ENCODE measurements at regions not wholly inside any gene's neighbourhood (a gene's known extent, or its start where the extent isn't known, plus 50 kb on each side); places are given as distances from the start of the nearest gene placed in this dataset.

DNA sequence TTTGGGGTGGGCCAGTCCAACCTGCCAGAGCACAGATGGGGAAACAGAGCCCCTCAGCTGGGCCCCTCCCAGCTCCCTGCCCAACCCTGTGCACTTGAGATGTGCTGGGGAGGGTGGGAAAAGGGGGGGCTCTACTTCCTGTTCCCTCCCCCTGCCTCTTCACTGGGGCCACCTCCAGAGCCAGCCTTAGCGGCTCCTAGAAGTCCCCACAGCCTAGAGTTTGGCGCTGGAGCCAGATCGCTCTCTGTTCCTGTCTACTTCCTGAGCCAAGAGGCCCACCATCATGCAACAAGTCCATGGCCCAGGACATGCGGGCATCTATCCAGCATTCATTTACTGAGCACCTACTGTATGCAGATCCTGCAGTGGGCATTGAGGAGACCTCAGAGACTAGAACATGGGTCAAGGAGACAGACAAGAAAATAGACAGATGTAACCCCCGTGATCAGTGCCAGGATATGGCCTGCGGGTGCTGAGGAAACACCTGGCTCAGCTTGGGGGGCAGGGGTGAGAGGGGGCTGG is 144.1 kb downstream of the SYF2 start:
- no peak for TF ChIP-seq GATA1 (IDR thresholded peaks at IDR 0.05; ENCODE audit: low read depth, low read length)
- no peak for TF ChIP-seq POLR2A (IDR thresholded peaks at IDR 0.05; ENCODE audit: low read length)
- DNase-seq: no peak

DNA sequence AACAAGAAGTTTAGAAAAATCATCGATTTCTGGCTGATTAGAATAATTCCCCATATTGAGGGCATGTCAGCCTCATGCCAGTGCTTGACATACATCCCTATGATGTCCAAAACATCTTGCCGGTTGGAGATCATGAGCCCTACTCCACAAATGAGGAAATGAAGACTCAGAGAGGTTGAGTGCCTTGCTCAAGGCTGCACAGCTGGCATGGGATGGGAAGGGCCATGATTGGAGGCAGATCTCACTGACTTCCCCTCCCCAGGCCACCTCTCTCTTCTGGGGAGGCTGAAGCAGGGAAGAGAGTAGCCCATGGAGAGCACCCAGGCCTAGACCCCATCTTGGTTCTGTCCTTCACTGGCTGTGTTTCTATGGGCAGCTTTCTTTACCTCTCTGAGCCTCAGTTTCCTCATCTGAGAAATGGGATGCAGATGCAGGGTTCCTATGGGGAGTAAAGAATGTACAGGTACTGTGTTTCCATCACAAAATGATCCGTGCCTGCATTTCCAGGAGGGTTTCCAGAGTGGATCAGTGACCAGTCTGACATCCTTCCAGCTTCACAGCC is 145.7 kb downstream of the SYF2 start:
- TF ChIP-seq GATA1 (IDR thresholded peaks at IDR 0.05; ENCODE audit: low read depth, low read length) (no peak), POLR2A (IDR thresholded peaks at IDR 0.05; ENCODE audit: low read length) (no peak)
- DNase-seq: no peak

GRCh38 chr1:25084407-25084806 is 147.9 kb downstream of the SYF2 start:
- DNase-seq: no peak
- TF ChIP-seq GATA1 (IDR thresholded peaks at IDR 0.05; ENCODE audit: low read depth, low read length) (no peak), POLR2A (IDR thresholded peaks at IDR 0.05; ENCODE audit: low read length) (no peak)

- TF ChIP-seq POLR2A (IDR thresholded peaks at IDR 0.05; ENCODE audit: low read length): no peak
- no peak for DNase-seq
Measured at GRCh38 chr1:25083481-25084345, 148.6 kb downstream of the SYF2 start.

DNA sequence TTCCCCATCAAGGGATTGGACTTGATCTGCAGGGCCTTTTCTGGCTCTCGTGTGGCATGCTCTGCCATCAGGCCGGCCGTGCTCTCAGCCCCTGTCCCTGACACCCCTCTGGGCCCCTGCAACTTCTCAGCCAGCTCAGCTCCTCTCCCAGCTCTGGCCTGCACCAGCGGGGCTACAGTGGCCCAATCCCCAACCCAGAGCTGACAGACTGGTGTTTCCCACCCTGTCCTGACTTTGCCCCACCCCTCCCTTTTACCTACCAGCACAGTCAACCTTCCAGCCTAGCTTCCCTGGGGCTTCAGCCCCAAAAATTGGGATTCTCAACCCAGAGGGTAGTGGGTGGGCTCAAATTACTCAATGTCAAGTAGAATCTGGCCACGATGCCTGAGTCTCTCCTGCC is 149.3 kb downstream of the SYF2 start:
- DNase-seq: no peak
- no peak for TF ChIP-seq POLR2A (IDR thresholded peaks at IDR 0.05; ENCODE audit: low read length)
- no peak for TF ChIP-seq GATA1 (IDR thresholded peaks at IDR 0.05; ENCODE audit: low read depth, low read length)

DNA sequence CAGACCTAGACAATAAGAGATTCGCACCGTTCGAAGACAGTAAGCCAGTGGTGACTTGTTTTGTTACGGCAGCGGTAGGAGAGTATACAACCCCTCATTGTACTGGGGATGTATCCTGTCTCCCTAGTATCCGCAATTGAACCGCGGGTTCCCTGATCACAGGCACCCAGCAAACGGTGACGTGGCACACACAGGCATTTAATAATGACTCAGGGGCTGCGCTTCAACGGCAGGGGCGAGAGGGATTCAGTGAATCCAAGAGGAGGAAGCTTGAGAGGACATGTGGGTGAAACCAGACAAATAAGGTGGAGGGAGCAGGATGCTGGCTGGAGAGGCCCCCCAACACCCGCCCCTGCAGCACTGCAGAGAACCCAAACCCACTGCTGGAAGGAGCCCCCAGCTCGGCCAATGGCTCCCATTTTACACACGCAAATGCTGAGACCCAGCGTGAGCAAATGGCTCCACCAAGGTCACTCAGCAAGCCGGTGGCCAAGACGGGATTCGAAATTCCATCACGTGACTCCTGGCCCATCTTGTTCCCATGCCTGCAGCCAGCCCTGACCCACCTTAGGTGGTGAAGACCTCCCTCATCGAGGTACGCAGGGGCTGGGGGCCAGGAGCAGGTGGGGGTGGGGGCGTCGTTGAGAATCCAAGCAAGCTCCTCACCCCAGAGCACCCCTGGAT is 149.9 kb downstream of the SYF2 start:
- DNase-seq: no peak
- no peak for TF ChIP-seq GATA1 (IDR thresholded peaks at IDR 0.05; ENCODE audit: low read depth, low read length)
- no peak for TF ChIP-seq POLR2A (IDR thresholded peaks at IDR 0.05; ENCODE audit: low read length)

GRCh38 chr1:25081496-25081895 is 150.8 kb downstream of the SYF2 start:
- TF ChIP-seq POLR2A (IDR thresholded peaks at IDR 0.05; ENCODE audit: low read length) (no peak), GATA1 (IDR thresholded peaks at IDR 0.05; ENCODE audit: low read depth, low read length) (no peak)
- no peak for DNase-seq

DNA sequence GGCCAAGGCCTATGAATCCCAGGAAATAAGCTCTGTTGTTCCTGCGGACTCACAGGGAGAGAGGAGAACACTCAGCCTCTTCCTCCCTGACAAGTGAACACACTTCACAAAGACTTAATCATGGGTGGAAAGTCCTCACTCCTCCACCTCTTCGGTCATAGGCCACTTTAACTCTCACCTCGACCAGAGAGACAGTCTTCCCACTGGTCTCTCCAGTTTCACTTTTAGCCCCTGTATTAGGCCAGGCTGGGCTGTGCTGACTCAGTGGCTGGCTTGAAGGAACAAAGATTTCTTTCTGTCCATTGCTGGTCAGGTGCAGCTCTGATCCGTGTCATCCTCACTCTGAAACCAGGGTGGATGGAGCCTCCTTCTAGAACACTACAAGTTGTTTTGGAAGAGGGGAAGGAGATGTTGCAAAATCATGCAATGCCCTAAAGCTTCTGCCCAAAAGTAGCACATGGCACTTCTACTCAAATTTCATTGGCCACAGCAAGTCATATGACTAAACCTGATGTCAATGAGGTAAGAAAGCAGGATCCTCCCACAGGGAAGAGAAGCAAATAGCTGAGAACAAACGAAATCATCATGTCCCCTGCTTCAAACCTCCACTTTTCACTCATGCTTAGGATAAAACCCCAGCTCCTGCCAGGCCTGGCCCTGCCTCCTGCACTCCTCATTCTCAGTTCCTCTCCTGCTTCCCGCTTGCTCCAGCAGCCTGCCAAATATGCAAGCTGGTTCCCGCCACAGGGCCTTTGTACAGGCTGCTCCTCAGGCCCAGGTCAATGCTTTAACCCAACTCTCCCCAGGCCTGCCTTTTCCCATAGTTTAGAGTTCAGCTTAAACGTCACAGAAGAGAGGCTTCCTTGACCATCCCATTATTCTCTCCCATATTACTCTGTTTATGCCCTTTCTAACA is 150.5 kb upstream of the RUNX3 start:
- no peak for TF ChIP-seq POLR2A (IDR thresholded peaks at IDR 0.05; ENCODE audit: low read length)
- TF ChIP-seq GATA1 (IDR thresholded peaks at IDR 0.05; ENCODE audit: low read depth, low read length): no peak
- DNase-seq: no peak

- no peak for DNase-seq
- TF ChIP-seq POLR2A (IDR thresholded peaks at IDR 0.05; ENCODE audit: low read length): no peak
Measured at GRCh38 chr1:25079048-25079447, 149.0 kb upstream of the RUNX3 start.

GRCh38 chr1:25074351-25075227 is 144.5 kb upstream of the RUNX3 start:
- no peak for TF ChIP-seq POLR2A (IDR thresholded peaks at IDR 0.05; ENCODE audit: low read length)
- TF ChIP-seq GATA1 (IDR thresholded peaks at IDR 0.05; ENCODE audit: low read depth, low read length): no peak
- no peak for DNase-seq

DNA sequence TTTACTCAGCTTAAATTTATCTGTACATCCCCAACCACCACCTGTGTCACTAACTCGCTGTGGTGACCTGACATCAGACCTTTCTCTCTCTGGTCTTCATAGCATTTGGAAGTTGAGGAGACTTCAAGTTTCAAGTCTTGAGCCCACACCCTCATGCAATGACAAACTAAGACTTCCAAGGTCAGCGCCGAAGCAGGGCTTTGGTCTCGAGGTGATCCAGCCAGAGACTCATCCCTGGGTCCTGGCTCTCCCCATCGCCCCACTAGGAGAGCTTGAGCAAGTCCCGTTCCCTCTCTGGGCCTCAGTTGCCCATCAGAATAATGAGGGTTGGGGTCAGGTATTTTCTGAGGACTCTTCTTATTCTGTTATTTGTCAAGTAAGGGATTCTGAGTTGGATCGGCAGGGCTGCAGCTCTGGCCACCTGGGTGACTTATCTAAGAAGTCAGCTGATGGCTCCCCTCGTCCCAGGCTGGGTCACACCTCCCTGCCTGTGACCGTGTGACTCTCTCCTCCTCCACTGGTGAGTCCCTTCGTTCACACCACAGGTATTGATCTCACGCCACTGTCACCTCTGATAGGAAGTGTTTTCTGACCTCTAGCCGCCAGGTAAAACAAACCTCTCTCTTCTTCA is 143.7 kb upstream of the RUNX3 start:
- TF ChIP-seq POLR2A (IDR thresholded peaks at IDR 0.05; ENCODE audit: low read length): no peak
- no peak for TF ChIP-seq GATA1 (IDR thresholded peaks at IDR 0.05; ENCODE audit: low read depth, low read length)
- no peak for DNase-seq

DNA sequence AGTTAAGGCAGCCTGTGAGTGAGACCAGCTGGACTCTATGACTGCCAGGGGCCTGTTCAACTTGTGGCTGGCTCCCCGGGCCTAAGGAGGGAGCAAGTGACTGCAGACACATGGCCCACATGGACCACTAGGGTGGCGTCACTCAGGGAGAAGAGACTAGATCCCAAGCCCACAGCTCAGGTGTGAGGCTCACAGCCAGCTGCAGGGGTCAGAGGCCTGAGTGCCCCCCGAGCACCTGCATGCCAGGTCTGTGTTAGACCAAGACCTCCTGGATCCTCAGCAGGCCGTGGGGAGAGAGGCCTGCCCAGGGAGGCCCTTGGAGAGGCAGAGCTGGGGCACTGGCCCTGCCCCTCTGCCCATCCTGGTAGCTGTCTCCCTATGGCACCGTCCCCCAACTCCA is 142.4 kb upstream of the RUNX3 start:
- no peak for DNase-seq
- TF ChIP-seq GATA1 (IDR thresholded peaks at IDR 0.05; ENCODE audit: low read depth, low read length): no peak
- TF ChIP-seq POLR2A (IDR thresholded peaks at IDR 0.05; ENCODE audit: low read length): no peak
